Esophagus muscularis mucosa (tissue), 4 donors: ENCODE measurements at regions not wholly inside any gene's neighbourhood (a gene's known extent, or its start where the extent isn't known, plus 50 kb on each side); places are given as distances from the start of the nearest gene placed in this dataset.
"Not testable (repeated sequence)": the region's sequence is repeated elsewhere in the genome, so short reads cannot be mapped to it uniquely, and the experiment has no call there.

Source experiments
- DNase-seq: peaks from one replicate; pipeline ENCODE4 v3.0.0-alpha.2; 2017; ENCODE audit errors: extremely low spot score
- H3K27ac ChIP-seq, 4 donors: fragments of 200-600 bp; sonication (generic); replicated peaks in 1 of 4; 1 replicate in 3 of 4; 2 replicates in 1 of 4; pipeline ENCODE4 v1.5.1; 2016 to 2019; ENCODE audit warnings: mild to moderate bottlenecking in 1 of 4
- H3K27me3 ChIP-seq, 4 donors: fragments of 200-600 bp; sonication (generic); one replicate each; pipeline versions ENCODE4 v1.5.1 to v1.6.0; 2016 to 2019
- H3K36me3 ChIP-seq, 4 donors: fragments of 200-600 bp; sonication (generic); one replicate each; pipeline ENCODE4 v1.5.1; 2016 to 2019
- H3K4me1 ChIP-seq, 4 donors: fragments of 200-600 bp; sonication (generic); one replicate each; pipeline ENCODE4 v1.5.1; 2016 to 2019
- H3K4me3 ChIP-seq, 4 donors: fragments of 200-600 bp; sonication (generic); 1 replicate in 2 of 4; 2 replicates in 2 of 4; pipeline ENCODE4 v1.5.1; 2016 to 2019; ENCODE audit warnings: mild to moderate bottlenecking in 4 of 4, moderate library complexity in 1 of 4
- H3K9me3 ChIP-seq, 4 donors: fragments of 200-600 bp; sonication (generic); 1 replicate in 3 of 4; 2 replicates in 1 of 4; pipeline ENCODE4 v1.5.1; 2016 to 2019
- EP300 ChIP-seq: sonication (generic); formaldehyde crosslinking; IDR thresholded peaks from one replicate; pipeline ENCODE4 v1.6.1; 2017; ENCODE audit warnings: antibody characterized with exemption
- POLR2A ChIP-seq: fragments of 450-650 bp; IDR thresholded peaks from one replicate; pipeline ENCODE4 v1.6.1; 2017; ENCODE audit warnings: antibody characterized with exemption, moderate library complexity, mild to moderate bottlenecking, low read depth
- POLR2AphosphoS5 ChIP-seq, 2 donors: sonication (generic); formaldehyde crosslinking; IDR thresholded peaks; one replicate each; pipeline ENCODE4 v1.6.1; 2017; ENCODE audit warnings: antibody characterized with exemption in 2 of 2
- whole genome bisulfite sequencing: methylation state at CpG from one replicate; pipeline ENCODE4 v1.1.5; 2018; 5-methylcytosine and 5-hydroxymethylcytosine counted together
- intact Hi-C: fragments of 100-400 bp; cut with DNase I; formaldehyde crosslinking; loops from one replicate; pipeline ENCODE4 v1.15.1; 2023
- TF ChIP-seq, protein P1 (sequence below), 3 experiments: fragments of 200-600 bp in 2 of 3; fragments of 450-650 bp in 1 of 3; sonication (generic) in 2 of 3; IDR thresholded peaks; one replicate each; pipeline ENCODE4 v1.5.1; 2017 to 2019; ENCODE audit warnings: antibody characterized with exemption in 3 of 3, mild to moderate bottlenecking in 2 of 3, moderate library complexity in 1 of 3

DNA sequence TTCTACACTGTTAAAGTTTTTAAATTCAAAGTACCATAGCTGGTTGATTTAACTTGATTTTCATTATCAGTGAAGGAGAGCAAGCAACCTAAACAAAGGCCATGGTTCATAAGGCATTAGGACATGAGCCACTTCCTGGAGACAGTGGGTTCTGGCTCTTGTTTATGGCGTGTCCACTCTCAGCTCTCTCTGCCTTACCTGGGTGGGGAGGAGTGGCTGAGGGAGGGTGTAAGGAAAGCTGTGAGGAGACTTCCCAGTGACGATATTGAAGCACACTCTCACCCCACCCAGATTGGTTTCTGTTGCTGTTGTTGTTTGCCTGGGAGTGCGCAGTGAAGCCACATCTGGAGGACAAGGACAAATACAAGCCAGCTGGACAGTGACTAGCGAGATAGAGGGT is 365.3 kb upstream of the FZD8 start:
- 77% methylated on average over 2 of the region's 4 CpGs for WGBS
- Histone ChIP-seq H3K9me3 (no peaks in the 10 kb centered on the region), H3K36me3 (no peaks in the 10 kb centered on the region), H3K4me3 (no peak overlapping the region), H3K27ac (no peak overlapping the region), H3K27me3 (no peaks in the 10 kb centered on the region), H3K4me1 (no peaks in the 10 kb centered on the region)
- intact Hi-C loops = no loop called here
- DNase-seq = peak; percentile 60
- TF ChIP-seq EP300 = no peak
- no peak for TF ChIP-seq POLR2A
- TF ChIP-seq, protein P1, sequence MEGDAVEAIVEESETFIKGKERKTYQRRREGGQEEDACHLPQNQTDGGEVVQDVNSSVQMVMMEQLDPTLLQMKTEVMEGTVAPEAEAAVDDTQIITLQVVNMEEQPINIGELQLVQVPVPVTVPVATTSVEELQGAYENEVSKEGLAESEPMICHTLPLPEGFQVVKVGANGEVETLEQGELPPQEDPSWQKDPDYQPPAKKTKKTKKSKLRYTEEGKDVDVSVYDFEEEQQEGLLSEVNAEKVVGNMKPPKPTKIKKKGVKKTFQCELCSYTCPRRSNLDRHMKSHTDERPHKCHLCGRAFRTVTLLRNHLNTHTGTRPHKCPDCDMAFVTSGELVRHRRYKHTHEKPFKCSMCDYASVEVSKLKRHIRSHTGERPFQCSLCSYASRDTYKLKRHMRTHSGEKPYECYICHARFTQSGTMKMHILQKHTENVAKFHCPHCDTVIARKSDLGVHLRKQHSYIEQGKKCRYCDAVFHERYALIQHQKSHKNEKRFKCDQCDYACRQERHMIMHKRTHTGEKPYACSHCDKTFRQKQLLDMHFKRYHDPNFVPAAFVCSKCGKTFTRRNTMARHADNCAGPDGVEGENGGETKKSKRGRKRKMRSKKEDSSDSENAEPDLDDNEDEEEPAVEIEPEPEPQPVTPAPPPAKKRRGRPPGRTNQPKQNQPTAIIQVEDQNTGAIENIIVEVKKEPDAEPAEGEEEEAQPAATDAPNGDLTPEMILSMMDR (IDR thresholded peaks at IDR 0.05) = no peak
- no peak for TF ChIP-seq POLR2AphosphoS5 (IDR thresholded peaks at IDR 0.05)

DNA sequence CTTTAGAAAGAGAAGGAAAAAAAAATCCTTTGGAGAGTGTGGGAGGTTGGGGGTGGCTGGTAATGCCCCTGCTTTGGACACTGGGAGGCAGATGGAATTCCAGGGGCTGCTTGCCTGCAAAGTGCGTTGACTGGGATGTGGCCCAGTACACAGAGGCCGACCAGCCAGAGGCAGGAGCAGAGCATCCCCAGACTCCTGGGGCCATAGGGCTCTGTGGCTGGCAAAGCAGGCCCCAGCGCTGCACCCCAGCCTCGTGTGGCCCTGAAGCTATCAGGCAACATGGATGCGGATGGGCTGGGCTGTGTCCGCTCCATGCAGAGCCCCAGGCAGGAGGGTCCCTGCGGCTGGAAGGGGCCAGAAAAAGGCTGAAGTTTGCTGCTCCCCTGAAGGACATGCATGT is 361.6 kb upstream of the FZD8 start:
- intact Hi-C loops = no loop called here
- no peaks in the 10 kb centered on the region for H3K27me3 ChIP-seq
- TF ChIP-seq, protein P1 (IDR thresholded peaks at IDR 0.05) = no peak
- no peak for TF ChIP-seq POLR2A
- TF ChIP-seq EP300 = no peak
- no peak for TF ChIP-seq POLR2AphosphoS5 (IDR thresholded peaks at IDR 0.05)
- 96% methylated on average over 4 of the region's 7 CpGs for WGBS
- H3K4me3 ChIP-seq = no peak overlapping the region
- no peaks in the 10 kb centered on the region for H3K36me3 ChIP-seq
- H3K27ac ChIP-seq = no peak overlapping the region
- no peaks in the 10 kb centered on the region for H3K9me3 ChIP-seq
- no peaks in the 10 kb centered on the region for H3K4me1 ChIP-seq
- DNase-seq = peak; percentile 86

DNA sequence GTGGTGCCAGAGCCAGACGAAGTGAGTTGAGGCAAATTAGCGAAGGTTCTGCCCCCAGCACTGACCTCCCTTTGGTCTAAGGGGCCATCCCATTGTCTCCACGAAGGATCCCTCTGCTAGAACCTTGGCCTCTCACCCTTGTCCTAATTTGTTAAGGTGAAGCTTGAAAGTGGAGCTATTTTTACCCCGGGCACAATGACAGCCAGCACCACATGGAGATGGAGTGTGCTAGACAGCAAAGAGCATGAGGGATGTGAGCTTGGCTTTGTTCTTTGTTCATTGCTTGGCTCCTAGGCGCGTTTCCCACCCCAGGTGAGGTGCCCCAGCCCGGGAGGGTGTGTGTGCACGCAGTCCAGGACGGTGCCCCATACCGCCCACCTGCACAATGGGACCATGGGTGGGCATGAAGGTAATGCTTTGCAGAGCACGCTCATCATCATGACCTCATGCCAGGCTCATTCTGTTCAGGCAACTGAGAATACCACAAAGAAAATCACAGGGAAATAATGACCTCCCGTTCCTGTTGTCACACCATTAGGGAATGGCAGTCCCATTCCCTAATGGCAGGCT is 361.0 kb upstream of the FZD8 start:
- H3K27me3 ChIP-seq = no peaks in the 10 kb centered on the region
- H3K4me1 ChIP-seq = no peaks in the 10 kb centered on the region
- 82% methylated on average over 12 of the region's 12 CpGs for WGBS
- H3K36me3 ChIP-seq = no peaks in the 10 kb centered on the region
- DNase-seq = peak; percentile 53
- no peaks in the 10 kb centered on the region for H3K9me3 ChIP-seq
- intact Hi-C loops = no loop called here
- no peak for TF ChIP-seq POLR2AphosphoS5 (IDR thresholded peaks at IDR 0.05)
- no peak overlapping the region for H3K27ac ChIP-seq
- no peak overlapping the region for H3K4me3 ChIP-seq

DNA sequence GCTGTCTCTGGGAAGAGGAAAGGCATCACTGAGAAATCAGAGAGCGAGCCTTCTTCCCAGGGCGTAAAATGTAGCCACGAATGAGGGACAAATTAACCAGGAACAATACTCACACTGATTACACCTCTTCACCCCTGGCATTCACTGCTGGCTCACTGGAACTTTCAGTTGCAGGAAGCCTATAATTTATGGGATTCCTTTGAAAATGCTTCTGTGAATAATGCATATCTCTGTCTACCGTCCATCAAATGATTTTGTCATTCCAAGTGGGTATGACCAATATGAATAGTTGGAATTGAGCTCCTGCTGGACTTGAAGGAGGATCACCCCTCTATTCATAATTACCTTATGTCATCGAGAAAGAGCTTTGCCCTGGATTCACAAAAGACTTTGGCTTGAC is 360.3 kb upstream of the FZD8 start:
- TF ChIP-seq, protein P1 (IDR thresholded peaks at IDR 0.05) = no peak
- TF ChIP-seq POLR2A (no peak), EP300 (no peak), POLR2AphosphoS5 (IDR thresholded peaks at IDR 0.05) (no peak)
- Histone ChIP-seq H3K36me3 (no peaks in the 10 kb centered on the region), H3K27ac (no peak overlapping the region), H3K27me3 (no peaks in the 10 kb centered on the region), H3K4me3 (no peak overlapping the region), H3K9me3 (no peaks in the 10 kb centered on the region), H3K4me1 (no peaks in the 10 kb centered on the region)
- intact Hi-C loops = no loop called here
- DNase-seq = peak; percentile 31
- WGBS = 91% methylated on average over 5 of the region's 5 CpGs

DNA sequence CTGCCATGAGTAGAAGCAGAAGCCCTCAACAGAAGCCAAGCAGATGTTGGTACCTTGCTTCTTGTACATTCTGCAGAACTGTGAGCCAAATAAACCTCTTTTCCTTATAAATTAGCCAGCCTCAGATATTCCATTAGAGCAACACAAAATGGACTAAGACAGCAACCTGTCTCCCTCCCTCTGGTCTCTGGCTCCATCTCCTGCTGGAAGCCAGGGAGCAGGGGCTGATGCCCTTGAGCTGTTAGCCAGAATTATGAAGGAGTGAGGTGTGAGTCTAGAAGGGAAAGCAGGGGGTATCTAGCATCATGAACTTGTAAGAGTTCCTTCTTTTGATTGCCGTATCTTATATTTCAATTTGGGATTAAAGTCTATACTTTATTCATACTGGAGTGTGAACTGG is 358.7 kb upstream of the FZD8 start:
- H3K4me1 ChIP-seq, DNase-seq, H3K4me3 ChIP-seq, H3K36me3 ChIP-seq, H3K27me3 ChIP-seq, H3K9me3 ChIP-seq, intact Hi-C loops, H3K27ac ChIP-seq: not testable (repeated sequence)
- 100% methylated on average over 1 of the region's 1 CpG for WGBS

DNA sequence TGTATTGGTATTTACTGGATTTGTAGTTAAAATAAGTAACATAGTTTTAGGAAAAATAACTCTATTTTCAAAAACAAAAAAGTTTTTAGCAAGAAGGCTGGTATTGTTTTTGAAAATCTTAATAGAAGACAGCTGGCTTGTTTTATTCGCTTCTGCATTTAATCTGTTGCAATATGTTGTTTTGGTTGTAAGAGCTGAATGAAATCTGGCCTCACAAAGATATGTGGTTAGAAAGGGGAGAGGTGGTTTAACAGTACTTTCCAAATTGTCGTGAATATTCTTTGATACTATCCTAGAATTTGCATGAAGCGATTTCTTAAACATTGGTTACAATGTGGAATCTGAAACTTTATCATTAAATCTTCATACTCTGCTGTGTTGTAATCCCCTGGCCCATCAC is 355.9 kb upstream of the FZD8 start:
- Histone ChIP-seq H3K36me3 (no peaks in the 10 kb centered on the region), H3K27ac (no peak overlapping the region), H3K9me3 (no peaks in the 10 kb centered on the region), H3K4me1 (no peaks in the 10 kb centered on the region), H3K4me3 (no peak overlapping the region), H3K27me3 (no peaks in the 10 kb centered on the region)
- TF ChIP-seq POLR2A = no peak
- TF ChIP-seq POLR2AphosphoS5 (IDR thresholded peaks at IDR 0.05) = no peak
- no peak for TF ChIP-seq EP300
- WGBS = 78% methylated on average over 3 of the region's 3 CpGs
- intact Hi-C loops = no loop called here
- no peak for DNase-seq
